ENCODE measurements at regions not wholly inside any gene's neighbourhood (a gene's known extent, or its start where the extent isn't known, plus 50 kb on each side); places are given as distances from the start of the nearest gene placed in this dataset.

DNA sequence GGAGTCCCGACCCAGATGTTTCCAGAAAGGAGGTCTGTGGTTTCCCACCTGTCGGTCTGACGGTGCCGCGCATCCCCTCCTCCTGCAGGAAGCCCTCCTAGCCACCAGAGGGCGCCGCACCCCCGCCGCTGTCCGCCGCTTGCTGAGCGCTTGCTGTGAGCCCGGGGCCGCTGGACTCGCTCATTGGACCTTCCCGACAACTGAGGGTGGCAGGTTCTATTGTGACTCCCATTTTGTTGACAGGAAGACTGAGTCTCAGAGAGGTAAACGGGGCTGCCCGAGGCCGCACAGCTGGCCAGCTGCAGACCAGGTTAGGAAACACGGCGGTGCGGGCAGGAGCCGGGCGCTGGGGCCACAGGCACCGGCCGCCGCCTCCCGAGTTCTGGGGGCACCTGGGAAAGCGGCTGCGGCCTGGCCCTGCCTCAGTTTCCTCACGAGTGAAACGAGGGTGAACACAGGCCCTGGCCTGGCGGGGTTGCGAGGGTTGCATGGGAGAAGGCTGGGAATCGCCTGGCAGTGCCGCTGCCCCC lies 191.1 kb upstream of the CIBAR2 start:
- Histone ChIP-seq H3K79me2 (ENCODE audit: low read length) (no peaks in the 10 kb centered on the region; the same call in 1 of the 2 replicates), H3K27ac (ENCODE audit: low read length) (no peak overlapping the region), H3K4me1 (ENCODE audit: low read length) (peaks cover 21% of the 10 kb centered on the region), H4K20me1 (ENCODE audit: insufficient read depth, low read length) (no peaks in the 10 kb centered on the region), H3K36me3 (replicated peaks; ENCODE audit: low read depth, low read length) (no peaks in the 10 kb centered on the region), H2AFZ (ENCODE audit: low read depth, low read length) (peak overlapping the region; percentile 67), H3K9ac (ENCODE audit: low read length) (peak overlapping the region; percentile 65), H3K9me3 (ENCODE audit: insufficient read depth, low read length) (no peaks in the 10 kb centered on the region), H3K4me2 (ENCODE audit: low read length) (peak overlapping the region; percentile 99), H3K4me3 (ENCODE audit: low read length) (peak overlapping the region; percentile 86), H3K27me3 (ENCODE audit: low read depth, low read length) (peaks cover 8% of the 10 kb centered on the region)
- TF ChIP-seq, protein P1, sequence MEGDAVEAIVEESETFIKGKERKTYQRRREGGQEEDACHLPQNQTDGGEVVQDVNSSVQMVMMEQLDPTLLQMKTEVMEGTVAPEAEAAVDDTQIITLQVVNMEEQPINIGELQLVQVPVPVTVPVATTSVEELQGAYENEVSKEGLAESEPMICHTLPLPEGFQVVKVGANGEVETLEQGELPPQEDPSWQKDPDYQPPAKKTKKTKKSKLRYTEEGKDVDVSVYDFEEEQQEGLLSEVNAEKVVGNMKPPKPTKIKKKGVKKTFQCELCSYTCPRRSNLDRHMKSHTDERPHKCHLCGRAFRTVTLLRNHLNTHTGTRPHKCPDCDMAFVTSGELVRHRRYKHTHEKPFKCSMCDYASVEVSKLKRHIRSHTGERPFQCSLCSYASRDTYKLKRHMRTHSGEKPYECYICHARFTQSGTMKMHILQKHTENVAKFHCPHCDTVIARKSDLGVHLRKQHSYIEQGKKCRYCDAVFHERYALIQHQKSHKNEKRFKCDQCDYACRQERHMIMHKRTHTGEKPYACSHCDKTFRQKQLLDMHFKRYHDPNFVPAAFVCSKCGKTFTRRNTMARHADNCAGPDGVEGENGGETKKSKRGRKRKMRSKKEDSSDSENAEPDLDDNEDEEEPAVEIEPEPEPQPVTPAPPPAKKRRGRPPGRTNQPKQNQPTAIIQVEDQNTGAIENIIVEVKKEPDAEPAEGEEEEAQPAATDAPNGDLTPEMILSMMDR (IDR thresholded peaks at IDR 0.05; ENCODE audit: low read depth, low read length), result peak; percentile 92
- TF ChIP-seq EZH2phosphoT487 (IDR thresholded peaks at IDR 0.05; ENCODE audit: low read depth), result no peak

DNA sequence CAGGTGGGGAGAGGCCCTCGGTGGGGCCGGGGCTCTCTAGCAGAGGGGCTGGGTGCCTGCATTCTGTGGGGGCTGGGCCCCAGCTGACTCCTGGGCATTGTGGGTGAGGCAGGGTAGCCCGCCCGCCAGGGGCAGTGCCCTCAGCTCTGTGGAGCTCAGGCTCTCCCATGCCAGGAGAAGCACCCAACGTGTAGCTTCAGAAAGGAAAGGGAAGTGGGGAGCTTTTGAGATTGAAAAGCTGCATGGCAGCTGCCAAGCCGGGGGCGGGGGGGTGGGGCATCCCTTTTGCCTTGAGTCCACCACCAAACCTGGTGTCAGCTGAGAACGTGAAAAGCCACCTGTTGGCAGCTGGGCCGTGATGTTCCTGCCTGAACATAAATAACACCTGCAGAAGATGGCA lies 192.1 kb upstream of the CIBAR2 start:
- Histone ChIP-seq H3K4me1 (ENCODE audit: low read length) (peaks cover 27% of the 10 kb centered on the region), H4K20me1 (ENCODE audit: insufficient read depth, low read length) (no peaks in the 10 kb centered on the region), H3K79me2 (ENCODE audit: low read length) (no peaks in the 10 kb centered on the region; the same call in 1 of the 2 replicates)

DNA sequence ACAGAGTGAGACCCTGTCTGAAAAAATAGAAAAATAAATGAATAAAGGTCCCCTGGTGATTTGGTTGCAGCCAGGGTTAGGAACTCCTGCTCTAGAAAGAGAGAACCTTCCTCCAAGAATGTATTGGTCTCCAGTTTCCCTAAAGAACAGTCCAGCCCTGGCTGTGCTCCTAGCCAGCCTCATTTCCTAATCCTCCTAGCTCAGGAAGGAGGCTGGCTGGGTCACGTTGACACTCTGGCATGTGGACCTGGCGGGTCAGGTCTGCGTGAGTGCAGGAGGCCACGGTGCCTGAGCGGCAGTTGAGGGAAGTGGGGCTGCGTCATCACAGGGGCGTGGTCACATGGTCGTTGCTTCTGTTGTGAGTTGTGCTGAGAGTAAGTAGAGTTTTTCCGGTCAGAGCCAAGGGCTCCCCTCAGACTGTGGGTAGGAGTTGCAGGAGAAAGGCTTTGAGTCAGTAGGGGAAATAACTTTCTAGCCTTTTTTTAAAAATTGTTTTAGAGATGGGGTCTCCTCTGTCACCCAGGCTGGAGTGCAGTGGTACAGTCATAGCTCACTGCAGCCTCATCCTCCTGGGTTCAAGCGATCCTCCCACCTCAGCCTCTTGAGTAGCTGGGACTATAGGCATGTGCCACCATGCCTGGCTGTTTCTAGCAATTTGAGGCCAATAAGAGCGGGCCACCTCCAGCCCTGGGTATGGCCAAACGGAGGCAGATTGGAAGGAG lies 194.0 kb upstream of the CIBAR2 start:
- Histone ChIP-seq H3K9me3 (ENCODE audit: insufficient read depth, low read length) (no peaks in the 10 kb centered on the region), H3K4me1 (ENCODE audit: low read length) (peaks cover 36% of the 10 kb centered on the region), H3K27me3 (ENCODE audit: low read depth, low read length) (peaks cover 18% of the 10 kb centered on the region), H3K36me3 (replicated peaks; ENCODE audit: low read depth, low read length) (no peaks in the 10 kb centered on the region), H3K79me2 (ENCODE audit: low read length) (no peaks in the 10 kb centered on the region; the same call in 1 of the 2 replicates), H2AFZ (ENCODE audit: low read depth, low read length) (peak overlapping the region; percentile 70), H3K4me2 (ENCODE audit: low read length) (peak overlapping the region; percentile 79), H4K20me1 (ENCODE audit: insufficient read depth, low read length) (no peaks in the 10 kb centered on the region), H3K4me3 (ENCODE audit: low read length) (peak overlapping the region; percentile 55), H3K27ac (ENCODE audit: low read length) (no peak overlapping the region), H3K9ac (ENCODE audit: low read length) (no peak overlapping the region)
- TF ChIP-seq, protein P1 (IDR thresholded peaks at IDR 0.05; ENCODE audit: low read depth, low read length), result no peak
- no peak for TF ChIP-seq EZH2phosphoT487 (IDR thresholded peaks at IDR 0.05; ENCODE audit: low read depth)

More for the DNA sequence above, 192.1 kb upstream of the CIBAR2 start:
- no peak overlapping the region for H2AFZ ChIP-seq (ENCODE audit: low read depth, low read length)
- no peaks in the 10 kb centered on the region for H3K36me3 ChIP-seq (replicated peaks; ENCODE audit: low read depth, low read length)
- no peak overlapping the region for H3K27ac ChIP-seq (ENCODE audit: low read length)
- H3K9me3 ChIP-seq (ENCODE audit: insufficient read depth, low read length), result no peaks in the 10 kb centered on the region
- TF ChIP-seq, protein P1 (IDR thresholded peaks at IDR 0.05; ENCODE audit: low read depth, low read length), result no peak
- TF ChIP-seq EZH2phosphoT487 (IDR thresholded peaks at IDR 0.05; ENCODE audit: low read depth), result no peak
- H3K27me3 ChIP-seq (ENCODE audit: low read depth, low read length), result peaks cover 15% of the 10 kb centered on the region
- H3K9ac ChIP-seq (ENCODE audit: low read length), result peak overlapping the region; percentile 65
- H3K4me3 ChIP-seq (ENCODE audit: low read length), result peak overlapping the region; percentile 86
- peak overlapping the region; percentile 99 for H3K4me2 ChIP-seq (ENCODE audit: low read length)

DNA sequence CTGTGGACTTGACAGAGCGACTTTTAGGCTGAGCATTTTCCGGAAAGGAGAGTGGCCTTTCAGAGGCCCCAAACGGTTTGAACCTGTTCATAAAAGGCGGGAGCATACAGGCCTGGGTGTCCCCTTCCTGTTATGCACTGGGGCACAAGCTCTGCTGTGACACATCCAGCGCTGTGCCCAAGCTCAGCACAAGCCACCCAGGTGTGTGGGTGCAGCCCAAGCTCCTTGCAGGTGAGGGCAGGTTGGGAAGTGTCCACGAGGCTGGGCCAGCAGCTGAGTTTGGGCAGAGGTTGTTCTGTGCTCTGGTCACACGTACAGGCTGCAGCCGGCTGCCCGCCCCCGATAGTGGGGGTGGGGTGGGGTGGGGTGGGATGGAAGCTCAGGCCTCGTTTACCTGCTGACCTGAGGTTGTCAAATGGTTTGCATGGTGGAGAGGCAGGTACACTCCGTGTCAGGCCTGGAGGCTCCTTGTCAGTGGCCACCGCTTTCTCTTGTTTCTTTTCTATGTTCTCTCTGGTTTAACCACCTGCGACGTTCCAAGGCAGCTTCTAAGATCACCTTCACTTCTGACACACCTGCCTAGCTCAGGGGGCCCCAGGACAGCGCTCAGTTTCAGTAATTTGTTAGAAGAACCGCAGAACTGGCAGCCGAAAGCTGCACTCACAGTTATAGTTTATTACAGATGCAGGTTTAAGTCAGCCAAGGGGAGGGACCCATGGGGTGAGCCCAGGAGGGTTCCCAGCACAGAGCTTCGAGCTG lies 194.7 kb upstream of the CIBAR2 start:
- no peaks in the 10 kb centered on the region for H3K9me3 ChIP-seq (ENCODE audit: insufficient read depth, low read length)
- no peak overlapping the region for H3K4me3 ChIP-seq (ENCODE audit: low read length)
- H3K27ac ChIP-seq (ENCODE audit: low read length), result no peak overlapping the region
- no peak for TF ChIP-seq EZH2phosphoT487 (IDR thresholded peaks at IDR 0.05; ENCODE audit: low read depth)
- TF ChIP-seq, protein P1 (IDR thresholded peaks at IDR 0.05; ENCODE audit: low read depth, low read length), result no peak
- no peak overlapping the region for H2AFZ ChIP-seq (ENCODE audit: low read depth, low read length)
- H3K27me3 ChIP-seq (ENCODE audit: low read depth, low read length), result peaks cover 14% of the 10 kb centered on the region
- no peaks in the 10 kb centered on the region for H4K20me1 ChIP-seq (ENCODE audit: insufficient read depth, low read length)
- H3K4me1 ChIP-seq (ENCODE audit: low read length), result peaks cover 36% of the 10 kb centered on the region
- H3K9ac ChIP-seq (ENCODE audit: low read length), result no peak overlapping the region
- H3K79me2 ChIP-seq (ENCODE audit: low read length), result no peaks in the 10 kb centered on the region; the same call in 1 of the 2 replicates
- H3K4me2 ChIP-seq (ENCODE audit: low read length), result no peak overlapping the region
- H3K36me3 ChIP-seq (replicated peaks; ENCODE audit: low read depth, low read length), result no peaks in the 10 kb centered on the region
